ENCODE measurements at regions not wholly inside any gene's neighbourhood (a gene's known extent, or its start where the extent isn't known, plus 50 kb on each side); places are given as distances from the start of the nearest gene placed in this dataset.

DNA sequence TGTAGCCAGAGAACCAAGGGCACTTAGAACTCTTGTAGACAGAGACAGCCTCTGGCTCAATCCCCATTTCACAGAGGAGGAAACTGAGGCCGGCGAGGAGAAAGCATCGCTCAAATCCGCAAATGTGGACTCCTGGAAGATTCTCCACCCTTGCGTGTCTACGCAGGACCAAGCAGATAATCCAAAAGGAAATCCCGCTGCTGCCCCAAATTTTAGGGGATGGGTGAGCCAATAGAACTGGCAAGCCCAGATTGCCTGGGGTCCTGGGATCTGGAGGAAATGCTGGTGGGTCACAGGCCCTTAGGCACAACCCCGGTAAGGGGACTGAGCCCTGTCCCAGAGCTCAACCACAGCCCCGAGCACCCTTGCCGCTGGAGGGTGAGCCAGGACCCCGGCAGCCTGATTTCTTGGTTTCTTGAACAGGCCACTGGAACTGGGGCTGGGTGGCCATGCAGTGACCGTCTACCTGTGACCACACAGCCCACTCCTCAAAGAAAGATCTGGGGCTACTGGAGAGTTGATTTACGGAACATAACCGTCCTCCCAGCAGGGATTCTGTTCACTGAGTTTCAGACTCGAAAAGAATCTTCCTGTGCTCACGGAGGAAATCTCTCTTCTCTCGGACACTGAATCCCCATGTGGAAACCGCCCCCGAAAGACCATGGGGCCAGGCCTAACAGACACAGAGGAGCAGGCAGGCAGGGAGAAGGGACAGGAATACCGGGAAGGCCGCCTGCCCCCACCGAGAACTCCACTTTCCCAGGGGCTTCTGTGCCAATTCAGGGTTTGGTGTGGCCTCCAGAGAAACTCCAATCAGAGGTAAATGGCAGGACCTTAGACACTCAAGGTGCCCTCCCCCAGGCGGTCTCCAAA, 238.4 kb downstream of the NPHP4 start:
- intact Hi-C loops (cut with DNase I; ENCODE audit: low total_unique reads), result no loop called here
- Histone ChIP-seq H3K27ac (no peak overlapping the region), H3K9me3 (no peaks in the 10 kb centered on the region), H3K4me3 (no peak overlapping the region), H3K27me3 (peaks cover 3% of the 10 kb centered on the region), H3K36me3 (no peaks in the 10 kb centered on the region), H3K4me1 (no peaks in the 10 kb centered on the region)
- no peak for DNase-seq
- no peak for TF ChIP-seq POLR2AphosphoS5 (IDR thresholded peaks at IDR 0.05)
- 67 to 87% methylated on average over 1 to 23 of the region's 23 CpGs for WGBS, 2 donors (ENCODE audit: low coverage in 1 of 2)
- in situ Hi-C loops (cut with MboI; ENCODE audit: low pct_ligation_motif_present in 1 of 4, low pct_unique_long_range_greater_than_20kb in 1 of 4, low sequenced_read_pairs in 3 of 4), result loop anchor here in 1 of 4 donors (10.0 kb wide), 1 partner anchor 239 kb away; no protein-coding TSS in a partner anchor

DNA sequence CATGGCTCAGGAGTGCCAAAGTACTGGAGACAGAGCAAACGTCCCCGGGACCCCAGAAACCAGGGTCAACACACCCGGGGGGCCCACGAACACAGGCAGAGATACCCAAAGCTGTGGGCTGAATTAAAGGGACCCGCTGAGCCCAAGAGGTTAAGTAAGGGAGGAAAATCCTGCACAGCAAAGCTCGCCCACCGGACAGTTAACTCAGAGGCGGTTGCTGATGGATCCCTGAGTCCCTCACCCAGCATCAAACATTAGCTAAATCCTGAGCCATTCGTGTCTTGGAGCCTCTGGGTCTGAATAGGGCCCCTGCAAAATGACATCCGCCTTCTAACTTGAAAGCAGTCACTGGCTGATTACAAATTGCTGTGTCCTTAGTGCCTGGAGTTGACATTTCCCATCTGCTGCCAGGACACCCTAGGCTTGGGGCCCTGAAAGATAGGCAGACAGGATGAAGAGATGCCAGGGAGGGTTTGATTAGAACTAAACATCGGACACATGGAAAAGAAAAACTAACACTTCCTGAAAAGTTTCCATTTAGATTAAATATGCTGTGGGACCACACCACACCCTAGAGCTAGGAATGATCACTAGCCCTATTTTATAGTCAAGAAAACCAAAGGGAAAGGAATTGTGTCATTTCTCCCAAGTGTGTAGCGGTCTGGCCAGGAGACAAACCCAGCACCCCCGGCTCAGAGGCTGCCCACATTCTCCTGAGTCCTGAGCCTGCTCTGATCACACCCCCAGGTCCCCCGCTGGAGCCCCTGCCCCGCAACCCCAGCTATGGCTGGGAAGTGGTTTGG, 239.3 kb downstream of the NPHP4 start:
- no peak overlapping the region for H3K4me3 ChIP-seq
- no peaks in the 10 kb centered on the region for H3K36me3 ChIP-seq
- in situ Hi-C loops (cut with MboI; ENCODE audit: low pct_ligation_motif_present in 1 of 4, low pct_unique_long_range_greater_than_20kb in 1 of 4, low sequenced_read_pairs in 3 of 4), result loop anchor here in 1 of 4 donors (10.0 kb wide), 1 partner anchor 238 kb away; no protein-coding TSS in a partner anchor
- no peak overlapping the region for H3K27ac ChIP-seq
- intact Hi-C loops (cut with DNase I; ENCODE audit: low total_unique reads), result no loop called here
- no peaks in the 10 kb centered on the region for H3K9me3 ChIP-seq
- peaks cover 8% of the 10 kb centered on the region for H3K27me3 ChIP-seq
- TF ChIP-seq EP300 (IDR thresholded peaks at IDR 0.05; ENCODE audit: low read depth) (no peak), POLR2A (IDR thresholded peaks at IDR 0.05) (no peak), POLR2AphosphoS5 (IDR thresholded peaks at IDR 0.05) (no peak)
- TF ChIP-seq, protein P1, sequence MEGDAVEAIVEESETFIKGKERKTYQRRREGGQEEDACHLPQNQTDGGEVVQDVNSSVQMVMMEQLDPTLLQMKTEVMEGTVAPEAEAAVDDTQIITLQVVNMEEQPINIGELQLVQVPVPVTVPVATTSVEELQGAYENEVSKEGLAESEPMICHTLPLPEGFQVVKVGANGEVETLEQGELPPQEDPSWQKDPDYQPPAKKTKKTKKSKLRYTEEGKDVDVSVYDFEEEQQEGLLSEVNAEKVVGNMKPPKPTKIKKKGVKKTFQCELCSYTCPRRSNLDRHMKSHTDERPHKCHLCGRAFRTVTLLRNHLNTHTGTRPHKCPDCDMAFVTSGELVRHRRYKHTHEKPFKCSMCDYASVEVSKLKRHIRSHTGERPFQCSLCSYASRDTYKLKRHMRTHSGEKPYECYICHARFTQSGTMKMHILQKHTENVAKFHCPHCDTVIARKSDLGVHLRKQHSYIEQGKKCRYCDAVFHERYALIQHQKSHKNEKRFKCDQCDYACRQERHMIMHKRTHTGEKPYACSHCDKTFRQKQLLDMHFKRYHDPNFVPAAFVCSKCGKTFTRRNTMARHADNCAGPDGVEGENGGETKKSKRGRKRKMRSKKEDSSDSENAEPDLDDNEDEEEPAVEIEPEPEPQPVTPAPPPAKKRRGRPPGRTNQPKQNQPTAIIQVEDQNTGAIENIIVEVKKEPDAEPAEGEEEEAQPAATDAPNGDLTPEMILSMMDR (IDR thresholded peaks at IDR 0.05), result no peak
- WGBS, 2 donors (ENCODE audit: low coverage in 1 of 2), result 33 to 73% methylated on average over 3 to 15 of the region's 15 CpGs
- H3K4me1 ChIP-seq, result no peaks in the 10 kb centered on the region
- no peak for DNase-seq

DNA sequence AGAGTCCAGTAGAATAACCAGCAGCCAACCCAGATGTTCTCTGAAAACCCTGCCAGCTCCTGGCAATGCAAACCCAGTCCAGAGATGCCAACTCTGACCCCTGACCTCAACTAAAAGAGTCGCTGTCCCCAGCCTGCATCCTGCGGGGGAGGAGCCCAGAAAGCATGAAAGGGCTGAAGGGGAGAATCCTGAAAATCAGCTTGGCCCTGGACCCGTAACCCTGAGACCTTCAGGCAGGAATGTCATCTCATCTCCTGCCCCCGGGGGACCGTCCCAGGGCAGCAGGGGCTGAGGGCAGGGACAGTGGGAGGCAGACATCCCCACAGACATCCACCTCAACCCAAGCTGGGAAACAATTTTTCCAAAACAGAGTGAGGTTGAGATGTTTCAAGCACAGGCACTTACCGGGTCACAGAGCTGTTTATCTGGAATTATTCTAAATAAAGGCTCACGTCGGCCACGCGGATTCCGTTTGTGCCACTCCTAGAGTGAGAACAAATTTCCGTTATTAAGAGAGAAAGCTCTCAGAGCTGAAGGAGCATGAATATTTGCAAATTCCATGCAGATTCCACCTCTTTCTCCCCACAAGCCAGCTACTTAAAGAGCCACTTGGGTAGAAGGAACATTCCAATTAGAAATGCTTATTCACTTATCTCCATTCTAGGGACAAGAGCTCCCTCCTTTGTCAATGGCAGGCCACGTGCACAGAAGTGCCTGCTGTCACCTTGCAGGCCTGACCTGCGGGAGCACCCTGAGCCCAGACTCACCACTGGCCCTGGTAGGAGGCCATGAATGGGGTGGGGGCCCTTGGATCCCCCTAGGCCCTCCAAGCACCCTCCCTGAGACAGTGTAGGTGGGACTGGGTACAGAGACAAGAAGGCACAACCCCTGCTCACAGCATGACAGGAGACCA, 240.1 kb downstream of the NPHP4 start:
- H3K9me3 ChIP-seq, result no peaks in the 10 kb centered on the region
- no peak for DNase-seq
- H3K4me3 ChIP-seq, result no peak overlapping the region
- TF ChIP-seq POLR2AphosphoS5 (IDR thresholded peaks at IDR 0.05), result no peak
- TF ChIP-seq, protein P1 (IDR thresholded peaks at IDR 0.05), result no peak
- TF ChIP-seq EP300 (IDR thresholded peaks at IDR 0.05; ENCODE audit: low read depth), result no peak
- no peak for TF ChIP-seq POLR2A (IDR thresholded peaks at IDR 0.05)
- H3K27me3 ChIP-seq, result peaks cover 13% of the 10 kb centered on the region
- H3K27ac ChIP-seq, result no peak overlapping the region
- in situ Hi-C loops (cut with MboI; ENCODE audit: low pct_ligation_motif_present in 1 of 4, low pct_unique_long_range_greater_than_20kb in 1 of 4, low sequenced_read_pairs in 3 of 4) (loop anchor here in 1 of 4 donors (10.0 kb wide), 1 partner anchor 237 kb away; no protein-coding TSS in a partner anchor), intact Hi-C loops (cut with DNase I; ENCODE audit: low total_unique reads) (no loop called here)
- H3K4me1 ChIP-seq, result no peaks in the 10 kb centered on the region
- H3K36me3 ChIP-seq, result no peaks in the 10 kb centered on the region
- WGBS, 2 donors (ENCODE audit: low coverage in 1 of 2), result 70% methylated on average over 14 of the region's 14 CpGs; no CpG with 5 or more reads in 1 of the 2 donors

- H3K4me1 ChIP-seq, result no peaks in the 10 kb centered on the region
- WGBS, 2 donors (ENCODE audit: low coverage in 1 of 2), result 80 to 95% methylated on average over 6 to 11 of the region's 11 CpGs
- H3K36me3 ChIP-seq, result no peaks in the 10 kb centered on the region
- peaks cover 22% of the 10 kb centered on the region for H3K27me3 ChIP-seq
- no peaks in the 10 kb centered on the region for H3K9me3 ChIP-seq
- intact Hi-C loops (cut with DNase I; ENCODE audit: low total_unique reads), result no loop called here
- no peak overlapping the region for H3K4me3 ChIP-seq
- H3K27ac ChIP-seq, result no peak overlapping the region
- in situ Hi-C loops (cut with MboI; ENCODE audit: low pct_ligation_motif_present in 1 of 4, low pct_unique_long_range_greater_than_20kb in 1 of 4, low sequenced_read_pairs in 3 of 4), result loop anchor here in 1 of 4 donors (10.0 kb wide), 1 partner anchor 236 kb away; no protein-coding TSS in a partner anchor
- no peak for DNase-seq
- TF ChIP-seq POLR2A (IDR thresholded peaks at IDR 0.05) (no peak), EP300 (IDR thresholded peaks at IDR 0.05; ENCODE audit: low read depth) (no peak), POLR2AphosphoS5 (IDR thresholded peaks at IDR 0.05) (no peak)
- TF ChIP-seq, protein P1 (IDR thresholded peaks at IDR 0.05), result no peak
These were observed 241.1 kb downstream of the NPHP4 start for GRCh38 chr1:5751163-5751540.
